ENCODE measurements at regions not wholly inside any gene's neighbourhood (a gene's known extent, or its start where the extent isn't known, plus 50 kb on each side); places are given as distances from the start of the nearest gene placed in this dataset.

DNA sequence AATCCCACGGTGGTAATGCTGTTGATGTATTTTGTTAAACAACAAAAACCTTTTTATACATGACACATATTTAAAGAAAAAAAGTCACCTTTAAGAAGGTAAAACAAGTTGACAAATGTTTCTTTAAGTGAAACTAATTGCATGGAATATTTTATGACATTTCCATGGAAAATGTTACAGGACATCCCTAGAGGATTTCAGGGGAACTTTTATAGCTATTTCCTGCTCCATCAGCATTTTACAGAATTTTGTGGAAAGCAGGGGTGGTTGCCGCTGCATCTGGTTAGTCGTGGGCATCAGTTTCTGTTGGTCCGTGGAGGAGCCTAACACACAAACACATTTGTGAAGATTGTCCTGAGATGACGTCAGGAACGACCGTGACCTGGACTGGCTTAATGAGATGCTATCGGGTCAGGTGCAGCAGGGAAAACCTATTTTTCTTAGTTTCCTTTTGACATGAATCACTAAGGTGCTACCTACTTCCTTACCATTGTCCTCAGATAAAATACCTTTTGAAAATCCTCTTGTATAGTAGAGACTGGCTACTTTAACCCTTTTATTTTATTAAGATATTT, 305.1 kb downstream of the MAP2K6 start:
- TF ChIP-seq, protein P1, sequence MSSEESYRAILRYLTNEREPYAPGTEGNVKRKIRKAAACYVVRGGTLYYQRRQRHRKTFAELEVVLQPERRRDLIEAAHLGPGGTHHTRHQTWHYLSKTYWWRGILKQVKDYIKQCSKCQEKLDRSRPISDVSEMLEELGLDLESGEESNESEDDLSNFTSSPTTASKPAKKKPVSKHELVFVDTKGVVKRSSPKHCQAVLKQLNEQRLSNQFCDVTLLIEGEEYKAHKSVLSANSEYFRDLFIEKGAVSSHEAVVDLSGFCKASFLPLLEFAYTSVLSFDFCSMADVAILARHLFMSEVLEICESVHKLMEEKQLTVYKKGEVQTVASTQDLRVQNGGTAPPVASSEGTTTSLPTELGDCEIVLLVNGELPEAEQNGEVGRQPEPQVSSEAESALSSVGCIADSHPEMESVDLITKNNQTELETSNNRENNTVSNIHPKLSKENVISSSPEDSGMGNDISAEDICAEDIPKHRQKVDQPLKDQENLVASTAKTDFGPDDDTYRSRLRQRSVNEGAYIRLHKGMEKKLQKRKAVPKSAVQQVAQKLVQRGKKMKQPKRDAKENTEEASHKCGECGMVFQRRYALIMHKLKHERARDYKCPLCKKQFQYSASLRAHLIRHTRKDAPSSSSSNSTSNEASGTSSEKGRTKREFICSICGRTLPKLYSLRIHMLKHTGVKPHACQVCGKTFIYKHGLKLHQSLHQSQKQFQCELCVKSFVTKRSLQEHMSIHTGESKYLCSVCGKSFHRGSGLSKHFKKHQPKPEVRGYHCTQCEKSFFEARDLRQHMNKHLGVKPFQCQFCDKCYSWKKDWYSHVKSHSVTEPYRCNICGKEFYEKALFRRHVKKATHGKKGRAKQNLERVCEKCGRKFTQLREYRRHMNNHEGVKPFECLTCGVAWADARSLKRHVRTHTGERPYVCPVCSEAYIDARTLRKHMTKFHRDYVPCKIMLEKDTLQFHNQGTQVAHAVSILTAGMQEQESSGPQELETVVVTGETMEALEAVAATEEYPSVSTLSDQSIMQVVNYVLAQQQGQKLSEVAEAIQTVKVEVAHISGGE (CRISPR knock-in tag; IDR thresholded peaks at IDR 0.05): no peak
- no peak for TF ChIP-seq CTCF (IDR thresholded peaks at IDR 0.05 in 2 of 3, conservative IDR thresholded peaks at IDR 0.05 in 1 of 3; ENCODE audit: insufficient read depth in 2 of 3, low read depth in 1 of 3, low read length in 3 of 3)
- TF ChIP-seq KDM2B (CRISPR knock-in tag; IDR thresholded peaks at IDR 0.05): no peak
- TF ChIP-seq MLLT1 (IDR thresholded peaks at IDR 0.05): no peak
- TF ChIP-seq TCF3 (CRISPR knock-in tag; IDR thresholded peaks at IDR 0.05): no peak
- TF ChIP-seq POLR2A (conservative IDR thresholded peaks at IDR 0.05): no peak
- no peak for TF ChIP-seq MAFF (IDR thresholded peaks at IDR 0.05; ENCODE audit: low read length)
- no peak for TF ChIP-seq KAT7 (CRISPR knock-in tag; IDR thresholded peaks at IDR 0.05; ENCODE audit: borderline replicate concordance)
- TF ChIP-seq CREB1 (IDR thresholded peaks at IDR 0.05): no peak
- TF ChIP-seq CREB1 (CRISPR knock-in tag; IDR thresholded peaks at IDR 0.05): no peak
- TF ChIP-seq HDAC6 (IDR thresholded peaks at IDR 0.05; ENCODE audit: low read depth, low read length): no peak
- TF ChIP-seq MYNN (IDR thresholded peaks at IDR 0.05): no peak
- no peak for TF ChIP-seq MYNN (CRISPR knock-in tag; IDR thresholded peaks at IDR 0.05)

Data from K562 (cell line).